ENCODE measurements at regions not wholly inside any gene's neighbourhood (a gene's known extent, or its start where the extent isn't known, plus 50 kb on each side); places are given as distances from the start of the nearest gene placed in this dataset.

- BruUV-seq (replicated peaks): no TSS peak
- in situ Hi-C loops (cut with MboI): no loop called here
- TF ChIP-seq UBTF (IDR thresholded peaks at IDR 0.05; ENCODE audit: borderline replicate concordance in 1 of 2, low read depth in 2 of 2, low read length in 2 of 2) (no peak), ZNF232 (CRISPR knock-in tag; IDR thresholded peaks at IDR 0.05) (no peak), ZBED1 (IDR thresholded peaks at IDR 0.05) (no peak), ERF (CRISPR knock-in tag; IDR thresholded peaks at IDR 0.05) (no peak), ZNF239 (CRISPR knock-in tag; IDR thresholded peaks at IDR 0.05) (no peak), CTBP1 (IDR thresholded peaks at IDR 0.05; ENCODE audit: borderline replicate concordance) (no peak)
- H3K27ac ChIP-seq (ENCODE audit: extremely low read depth, low read depth, low read length): no peak overlapping the region
- no peaks in the 10 kb centered on the region for H3K79me2 ChIP-seq (ENCODE audit: control insufficient read depth, insufficient read depth, low read length)
- ChIA-PET CTCF (ENCODE audit: low intra/inter-chr PET ratio) (no interaction called here), POLR2A (interaction anchor here (0.6 kb wide), 2 partner anchors 31 to 278 kb away, joined by 3 read pairs; no protein-coding TSS in a partner anchor)
- ATAC-seq: no peak
- 1% methylated on average over 5 of the region's 5 CpGs for WGBS (ENCODE audit: insufficient coverage, low coverage, missing lambda C conversion rate)
- H3K9ac ChIP-seq (ENCODE audit: insufficient read depth in 1 of 2, low read depth in 2 of 2, low read length in 2 of 2): no peak overlapping the region
- H3K4me2 ChIP-seq (ENCODE audit: insufficient read depth, low read length): no peak overlapping the region
- intact Hi-C loops (cut with micrococcal nuclease): no loop called here
- no peaks in the 10 kb centered on the region for H3K36me3 ChIP-seq (ENCODE audit: control insufficient read depth, insufficient read depth, low read length)
- DNase-seq (ENCODE audit: extremely low read depth in 1 of 4, low spot score in 3 of 4): no peak
- no peak for FAIRE-seq
- no peak overlapping the region for H2AFZ ChIP-seq (ENCODE audit: low read depth, low read length)
- H3K4me3 ChIP-seq: no peak overlapping the region
- peaks cover 2 to 10% of the 10 kb centered on the region in 2 experiments; a peak in 2 of 5 replicates for H3K27me3 ChIP-seq (ENCODE audit: control insufficient read depth in 2 of 2, insufficient read depth in 2 of 2, low read length in 2 of 2)
- no peaks in the 10 kb centered on the region for H4K20me1 ChIP-seq (replicated peaks; ENCODE audit: control insufficient read depth, insufficient read depth, low read length)
- no peaks in the 10 kb centered on the region for H3K9me1 ChIP-seq (ENCODE audit: control insufficient read depth, insufficient read depth, low read length)
- H3K9me3 ChIP-seq (replicated peaks; ENCODE audit: control insufficient read depth, insufficient read depth, low read depth, low read length): no peaks in the 10 kb centered on the region
- H3K4me1 ChIP-seq (replicated peaks in 1 of 2; ENCODE audit: control insufficient read depth in 2 of 2, insufficient read depth in 2 of 2, low read length in 2 of 2): no peaks in the 10 kb centered on the region
Observed at GRCh38 chr6:4300917-4301316, 165.5 kb upstream of the ECI2 start.

Measured in K562 (cell line).